Suprapubic skin (tissue), 4 donors: ENCODE measurements at regions not wholly inside any gene's neighbourhood (a gene's known extent, or its start where the extent isn't known, plus 50 kb on each side); places are given as distances from the start of the nearest gene placed in this dataset.

ENCODE experiments used
- CTCF ChIP-seq, 2 donors: fragments of 200-600 bp in 1 of 2; fragments of 450-650 bp in 1 of 2; sonication (generic) in 1 of 2; IDR thresholded peaks; one replicate each; pipeline ENCODE4 v1.5.1; 2016 to 2019; ENCODE audit warnings: antibody characterized with exemption in 2 of 2, mild to moderate bottlenecking in 1 of 2, moderate library complexity in 1 of 2
- POLR2A ChIP-seq, 2 donors: fragments of 450-650 bp; IDR thresholded peaks; one replicate each; pipeline ENCODE4 v1.6.1; 2017; ENCODE audit warnings: antibody characterized with exemption in 2 of 2, mild to moderate bottlenecking in 2 of 2, moderate library complexity in 2 of 2
- POLR2AphosphoS5 ChIP-seq, 3 donors: sonication (generic); formaldehyde crosslinking; IDR thresholded peaks; one replicate each; pipeline ENCODE4 v1.6.1; 2017; ENCODE audit warnings: antibody characterized with exemption in 3 of 3

GRCh38 chr2:217269701-217270484 lies 410.0 kb upstream of the TNP1 start:
- no peak for TF ChIP-seq CTCF (IDR thresholded peaks at IDR 0.05)
- TF ChIP-seq POLR2AphosphoS5 (IDR thresholded peaks at IDR 0.05), result no peak
- TF ChIP-seq POLR2A (IDR thresholded peaks at IDR 0.05), result no peak
